ENCODE measurements at regions not wholly inside any gene's neighbourhood (a gene's known extent, or its start where the extent isn't known, plus 50 kb on each side); places are given as distances from the start of the nearest gene placed in this dataset.

DNA sequence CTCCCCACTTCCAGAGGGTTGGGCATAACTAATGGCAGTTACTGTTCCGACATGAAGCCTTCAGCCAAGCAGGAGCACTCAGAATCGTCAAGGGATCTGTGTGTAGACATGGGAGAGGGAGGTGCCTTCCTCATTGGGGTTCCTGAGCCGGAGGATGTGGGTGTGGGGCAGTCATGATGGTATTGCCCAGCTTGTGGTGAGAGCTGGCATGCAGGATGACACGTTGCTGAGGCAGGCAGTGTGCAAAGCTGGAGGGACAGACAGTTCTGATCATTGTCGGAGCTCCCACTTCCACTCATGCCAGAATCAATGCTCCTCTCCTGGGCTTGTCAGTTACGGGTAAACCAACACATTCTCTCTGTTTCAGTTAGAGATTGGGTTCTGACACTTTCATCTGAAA lies 83.9 kb upstream of the TSC22D1 start:
- Histone ChIP-seq H3K9me3 (no peaks in the 10 kb centered on the region), H3K4me3 (no peak overlapping the region), H3K27ac (no peak overlapping the region), H3K4me1 (no peaks in the 10 kb centered on the region), H3K36me3 (no peaks in the 10 kb centered on the region), H3K27me3 (no peaks in the 10 kb centered on the region)
- TF ChIP-seq POLR2A (IDR thresholded peaks at IDR 0.05), result no peak
- TF ChIP-seq, protein P1, sequence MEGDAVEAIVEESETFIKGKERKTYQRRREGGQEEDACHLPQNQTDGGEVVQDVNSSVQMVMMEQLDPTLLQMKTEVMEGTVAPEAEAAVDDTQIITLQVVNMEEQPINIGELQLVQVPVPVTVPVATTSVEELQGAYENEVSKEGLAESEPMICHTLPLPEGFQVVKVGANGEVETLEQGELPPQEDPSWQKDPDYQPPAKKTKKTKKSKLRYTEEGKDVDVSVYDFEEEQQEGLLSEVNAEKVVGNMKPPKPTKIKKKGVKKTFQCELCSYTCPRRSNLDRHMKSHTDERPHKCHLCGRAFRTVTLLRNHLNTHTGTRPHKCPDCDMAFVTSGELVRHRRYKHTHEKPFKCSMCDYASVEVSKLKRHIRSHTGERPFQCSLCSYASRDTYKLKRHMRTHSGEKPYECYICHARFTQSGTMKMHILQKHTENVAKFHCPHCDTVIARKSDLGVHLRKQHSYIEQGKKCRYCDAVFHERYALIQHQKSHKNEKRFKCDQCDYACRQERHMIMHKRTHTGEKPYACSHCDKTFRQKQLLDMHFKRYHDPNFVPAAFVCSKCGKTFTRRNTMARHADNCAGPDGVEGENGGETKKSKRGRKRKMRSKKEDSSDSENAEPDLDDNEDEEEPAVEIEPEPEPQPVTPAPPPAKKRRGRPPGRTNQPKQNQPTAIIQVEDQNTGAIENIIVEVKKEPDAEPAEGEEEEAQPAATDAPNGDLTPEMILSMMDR (IDR thresholded peaks at IDR 0.05), result no peak
- intact Hi-C loops (cut with DNase I; ENCODE audit: low total_unique reads), result no loop called here
- no peak for DNase-seq

DNA sequence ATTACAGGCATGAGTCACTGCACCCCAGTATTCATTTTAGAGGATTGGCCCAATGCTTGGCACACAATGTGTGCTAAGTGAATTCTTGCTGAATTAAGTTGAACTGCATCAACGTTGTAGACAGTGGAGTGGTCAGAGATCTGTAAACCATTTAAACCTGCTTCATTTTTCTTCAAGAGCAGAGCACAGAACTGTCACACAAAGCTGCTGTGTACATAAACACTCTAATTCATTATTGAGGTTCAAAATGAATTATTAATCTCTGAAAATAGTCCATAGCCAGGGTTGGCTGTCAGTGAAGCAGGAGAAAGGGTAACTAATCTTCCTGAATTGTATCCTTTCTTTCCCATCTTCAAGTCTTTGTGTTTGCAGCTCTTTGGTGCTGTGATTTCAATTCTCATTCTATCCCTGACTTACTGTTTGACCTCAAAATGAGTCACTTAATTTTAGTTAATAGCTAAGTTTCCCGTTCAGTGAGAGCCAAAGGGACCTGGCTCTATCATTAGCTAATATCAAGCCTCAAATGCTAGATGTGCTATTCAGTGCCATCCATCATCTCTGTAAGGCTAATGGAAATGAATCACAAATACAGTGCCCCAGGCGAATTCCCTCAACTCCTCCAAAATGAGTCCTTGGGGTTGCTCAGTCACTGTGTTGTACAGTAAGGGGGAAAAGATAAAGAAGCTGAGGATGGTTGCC lies 77.0 kb upstream of the TSC22D1 start:
- H3K27me3 ChIP-seq, result no peaks in the 10 kb centered on the region
- H3K4me3 ChIP-seq, result no peak overlapping the region
- DNase-seq, result no peak
- no peaks in the 10 kb centered on the region for H3K36me3 ChIP-seq
- no peaks in the 10 kb centered on the region for H3K9me3 ChIP-seq
- intact Hi-C loops (cut with DNase I; ENCODE audit: low total_unique reads), result no loop called here
- TF ChIP-seq POLR2A (IDR thresholded peaks at IDR 0.05), result no peak
- TF ChIP-seq, protein P1 (IDR thresholded peaks at IDR 0.05), result no peak
- no peaks in the 10 kb centered on the region for H3K4me1 ChIP-seq
- no peak overlapping the region for H3K27ac ChIP-seq

DNA sequence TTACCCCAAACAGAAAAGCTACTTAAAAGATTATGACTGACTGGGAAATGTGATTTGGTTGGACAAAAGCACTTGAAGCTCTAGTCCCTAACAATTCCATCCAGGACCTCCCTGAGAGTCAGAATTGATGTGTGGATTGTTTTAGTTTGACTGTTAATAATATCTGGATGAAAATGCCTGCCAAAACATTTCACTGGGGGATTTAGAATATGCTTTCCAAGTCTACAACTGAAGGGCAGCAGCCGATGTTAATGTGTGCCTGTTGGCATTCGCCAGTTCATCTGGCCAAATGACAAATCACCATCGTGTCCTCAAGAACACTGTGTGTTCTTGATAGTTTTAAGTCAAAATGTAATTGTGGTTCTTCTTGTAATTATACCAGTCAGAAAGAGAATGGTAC lies 76.0 kb upstream of the TSC22D1 start:
- Histone ChIP-seq H3K4me1 (no peaks in the 10 kb centered on the region), H3K36me3 (no peaks in the 10 kb centered on the region), H3K27ac (no peak overlapping the region), H3K4me3 (no peak overlapping the region), H3K9me3 (no peaks in the 10 kb centered on the region), H3K27me3 (no peaks in the 10 kb centered on the region)
- no peak for DNase-seq
- TF ChIP-seq, protein P1 (IDR thresholded peaks at IDR 0.05), result no peak
- TF ChIP-seq POLR2A (IDR thresholded peaks at IDR 0.05), result no peak
- intact Hi-C loops (cut with DNase I; ENCODE audit: low total_unique reads), result no loop called here

DNA sequence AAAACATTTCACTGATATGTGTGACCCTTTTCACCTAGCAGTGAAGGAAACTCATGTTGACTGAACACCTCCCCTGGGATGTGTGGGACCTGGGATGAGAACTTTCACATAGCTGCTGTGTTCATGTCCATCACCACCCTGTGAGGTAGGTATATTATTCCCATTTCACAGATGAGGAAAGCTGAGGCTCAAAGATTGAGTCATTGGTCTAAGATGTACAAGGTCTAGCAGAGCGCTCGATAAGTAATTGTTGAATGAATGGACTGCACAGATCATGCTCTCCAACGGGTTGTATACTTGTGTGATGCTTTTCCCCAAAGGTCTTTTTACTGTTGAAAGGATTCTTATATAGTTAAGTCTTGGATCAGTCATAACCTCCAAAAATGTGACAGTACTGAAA lies 75.6 kb upstream of the TSC22D1 start:
- DNase-seq, result no peak
- intact Hi-C loops (cut with DNase I; ENCODE audit: low total_unique reads), result no loop called here
- TF ChIP-seq POLR2A (IDR thresholded peaks at IDR 0.05), result no peak
- TF ChIP-seq, protein P1 (IDR thresholded peaks at IDR 0.05), result no peak
- H3K4me3 ChIP-seq, result no peak overlapping the region
- no peaks in the 10 kb centered on the region for H3K27me3 ChIP-seq
- no peaks in the 10 kb centered on the region for H3K9me3 ChIP-seq
- H3K36me3 ChIP-seq, result no peaks in the 10 kb centered on the region
- no peak overlapping the region for H3K27ac ChIP-seq
- H3K4me1 ChIP-seq, result no peaks in the 10 kb centered on the region

DNA sequence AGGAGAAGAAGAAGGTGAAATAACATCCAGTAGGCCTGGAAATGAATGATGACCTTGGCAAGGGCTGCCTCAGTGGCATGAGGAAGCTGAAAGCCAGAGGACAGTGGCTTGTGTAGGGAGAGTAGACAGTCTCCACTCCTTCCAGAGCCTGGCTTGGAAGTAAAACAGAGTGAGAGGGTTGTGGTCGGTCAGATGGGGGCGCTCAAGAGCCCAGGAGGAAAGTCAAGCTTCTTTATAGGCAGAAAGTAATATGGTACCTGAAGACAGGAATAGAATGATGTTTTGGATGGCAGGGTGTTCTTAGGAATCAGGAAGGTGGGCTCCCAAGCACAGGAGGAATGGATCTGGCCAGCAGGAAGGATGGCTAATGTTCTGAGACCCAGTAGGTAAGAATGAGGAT lies 75.1 kb upstream of the TSC22D1 start:
- no peak for DNase-seq
- Histone ChIP-seq H3K4me1 (no peaks in the 10 kb centered on the region), H3K36me3 (no peaks in the 10 kb centered on the region), H3K27me3 (no peaks in the 10 kb centered on the region), H3K9me3 (no peaks in the 10 kb centered on the region), H3K4me3 (no peak overlapping the region), H3K27ac (no peak overlapping the region)
- intact Hi-C loops (cut with DNase I; ENCODE audit: low total_unique reads), result no loop called here
- TF ChIP-seq, protein P1 (IDR thresholded peaks at IDR 0.05), result no peak
